ENCODE measurements at regions not wholly inside any gene's neighbourhood (a gene's known extent, or its start where the extent isn't known, plus 50 kb on each side); places are given as distances from the start of the nearest gene placed in this dataset.

DNA sequence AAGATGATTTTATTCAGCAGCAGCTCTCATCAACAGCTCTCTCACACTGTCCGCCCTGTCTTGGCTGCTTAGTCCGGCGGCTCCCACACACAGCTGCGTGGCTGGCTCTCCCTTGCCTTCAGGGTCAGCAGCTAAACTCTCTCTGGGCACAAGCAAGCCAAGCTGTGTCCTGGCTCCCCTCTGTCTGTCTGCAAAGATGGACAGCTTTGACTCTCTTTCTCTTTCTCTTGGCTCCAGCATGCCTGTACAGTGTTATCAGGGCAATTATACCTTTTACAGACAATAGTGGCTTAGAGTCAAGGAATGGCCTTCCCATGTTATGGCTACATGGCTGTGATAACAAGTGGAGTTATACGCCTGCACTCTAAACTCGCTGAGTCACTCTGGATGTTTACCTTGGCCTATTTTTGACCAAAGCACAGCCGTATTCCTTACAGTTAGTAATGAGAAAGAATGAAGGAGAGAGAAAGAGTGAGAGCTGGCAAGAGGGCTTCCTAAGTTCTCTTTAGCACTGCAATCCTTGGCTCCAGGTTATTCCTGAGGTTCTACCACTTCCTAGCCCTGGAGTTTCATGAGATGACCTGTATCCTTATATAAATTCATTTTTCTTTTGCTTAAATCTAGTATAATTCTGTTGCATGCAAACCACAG, 59.9 kb upstream of the ZSWIM5 start:
- TF ChIP-seq, protein P1, sequence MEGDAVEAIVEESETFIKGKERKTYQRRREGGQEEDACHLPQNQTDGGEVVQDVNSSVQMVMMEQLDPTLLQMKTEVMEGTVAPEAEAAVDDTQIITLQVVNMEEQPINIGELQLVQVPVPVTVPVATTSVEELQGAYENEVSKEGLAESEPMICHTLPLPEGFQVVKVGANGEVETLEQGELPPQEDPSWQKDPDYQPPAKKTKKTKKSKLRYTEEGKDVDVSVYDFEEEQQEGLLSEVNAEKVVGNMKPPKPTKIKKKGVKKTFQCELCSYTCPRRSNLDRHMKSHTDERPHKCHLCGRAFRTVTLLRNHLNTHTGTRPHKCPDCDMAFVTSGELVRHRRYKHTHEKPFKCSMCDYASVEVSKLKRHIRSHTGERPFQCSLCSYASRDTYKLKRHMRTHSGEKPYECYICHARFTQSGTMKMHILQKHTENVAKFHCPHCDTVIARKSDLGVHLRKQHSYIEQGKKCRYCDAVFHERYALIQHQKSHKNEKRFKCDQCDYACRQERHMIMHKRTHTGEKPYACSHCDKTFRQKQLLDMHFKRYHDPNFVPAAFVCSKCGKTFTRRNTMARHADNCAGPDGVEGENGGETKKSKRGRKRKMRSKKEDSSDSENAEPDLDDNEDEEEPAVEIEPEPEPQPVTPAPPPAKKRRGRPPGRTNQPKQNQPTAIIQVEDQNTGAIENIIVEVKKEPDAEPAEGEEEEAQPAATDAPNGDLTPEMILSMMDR (IDR thresholded peaks at IDR 0.05): no peak
- TF ChIP-seq POLR2AphosphoS5 (IDR thresholded peaks at IDR 0.05) (no peak), POLR2A (IDR thresholded peaks at IDR 0.05) (no peak)
